A549 (cell line): ENCODE measurements at regions not wholly inside any gene's neighbourhood (a gene's known extent, or its start where the extent isn't known, plus 50 kb on each side); places are given as distances from the start of the nearest gene placed in this dataset.
"Not testable (repeated sequence)": the region's sequence is repeated elsewhere in the genome, so short reads cannot be mapped to it uniquely, and the experiment has no call there.

ENCODE experiments used
- ATAC-seq, 2 experiments: fragments of 200-7000 bp in 1 of 2; fragments of >200 bp in 1 of 2; cut with Nextera tagmentation in 1 of 2; cut with Tn5 transposase in 1 of 2; 3 replicates each; pipeline versions ENCODE4 v1.8.0 to v1.9.1; 2018 to 2020; ENCODE audit warnings: mild to moderate bottlenecking in 1 of 2, moderate library complexity in 1 of 2
- CTCF ChIA-PET: fragments of 300-600 bp; sonication (Branson Sonifier 250); formaldehyde crosslinking; extraction: SDS; loops from one replicate; lab custom pipeline; 2021; ENCODE audit warnings: antibody characterized with exemption, inconsistent platforms; lab: Yijun Ruan, JAX
- POLR2A ChIA-PET: fragments of 350-600 bp; formaldehyde crosslinking; extraction: SDS; loops from one replicate; lab custom pipeline; 2021; ENCODE audit warnings: antibody characterized with exemption, inconsistent platforms; lab: Yijun Ruan, JAX
- DNase-seq, 2 experiments: peaks; one replicate each; pipeline versions ENCODE4 v3.0.0 to v3.0.0-alpha.2; 2011 to 2016; ENCODE audit warnings: low read depth in 1 of 2, low spot score in 1 of 2
- FAIRE-seq: peaks from 2 replicates; lab custom pipeline; 2011; peaks lifted over from hg19 to GRCh38; lab: Jason Lieb, UNC
- H3K27ac ChIP-seq, 2 experiments: fragments of >200 bp; sonication (Bioruptor Twin); formaldehyde crosslinking; 3 replicates each; pipeline ENCODE4 v1.5.1; 2016 to 2017
- H3K4me1 ChIP-seq: fragments of >200 bp; sonication (Bioruptor Twin); formaldehyde crosslinking; 3 replicates; pipeline ENCODE4 v1.6.1; 2016
- H3K4me2 ChIP-seq: fragments of >200 bp; sonication (Bioruptor Twin); formaldehyde crosslinking; 3 replicates; pipeline ENCODE4 v1.6.1; 2016
- H3K4me3 ChIP-seq: fragments of >200 bp; sonication (Bioruptor Twin); formaldehyde crosslinking; 3 replicates; pipeline ENCODE4 v1.5.1; 2016
- H3K9me3 ChIP-seq: fragments of >200 bp; sonication (Bioruptor Twin); formaldehyde crosslinking; 3 replicates; pipeline ENCODE4 v1.6.1; 2016
- BHLHE40 ChIP-seq: IDR thresholded peaks from 2 replicates; pipeline ENCODE4 v1.6.1; 2012; ENCODE audit warnings: low read depth, low read length, inconsistent platforms
- CEBPB ChIP-seq, 2 experiments: fragments of >200 bp in 1 of 2; sonication (Bioruptor Twin) in 1 of 2; formaldehyde crosslinking in 1 of 2; IDR thresholded peaks; 2 replicates each; pipeline ENCODE4 v1.6.1; 2012 to 2016
- CHD4 ChIP-seq: fragments of 200-600 bp; sonication (generic); IDR thresholded peaks from 2 replicates; pipeline ENCODE4 v1.6.1; 2016; ENCODE audit warnings: antibody characterized with exemption, mild to moderate bottlenecking, borderline replicate concordance
- CTCF ChIP-seq: fragments of >200 bp; sonication (Bioruptor Twin); formaldehyde crosslinking; IDR thresholded peaks from 3 replicates; pipeline ENCODE4 v1.5.1; 2016
- E2F6 ChIP-seq: IDR thresholded peaks from 2 replicates; pipeline ENCODE4 v1.6.1; 2012; ENCODE audit warnings: low read depth, borderline replicate concordance
- EHF ChIP-seq: fragments of 250-450 bp; sonication (Bioruptor Pico); IDR thresholded peaks from 2 replicates; pipeline ENCODE4 v1.5.0; 2020; ENCODE audit warnings: mild to moderate bottlenecking
- EP300 ChIP-seq, 2 experiments: fragments of >200 bp; sonication (Bioruptor Twin); formaldehyde crosslinking; IDR thresholded peaks; 2 replicates in 1 of 2; 3 replicates in 1 of 2; pipeline ENCODE4 v1.6.1; 2016 to 2017
- FOSB ChIP-seq: fragments of 250-450 bp; sonication (Bioruptor Pico); IDR thresholded peaks from 2 replicates; pipeline ENCODE4 v1.5.0; 2020; ENCODE audit warnings: mild to moderate bottlenecking, moderate library complexity
- HEYL ChIP-seq: fragments of 250-450 bp; sonication (Bioruptor Pico); IDR thresholded peaks from 2 replicates; pipeline ENCODE4 v1.8.0; 2021; ENCODE audit warnings: mild to moderate bottlenecking, moderate library complexity
- HOXB5 ChIP-seq: fragments of 250-450 bp; sonication (Bioruptor Pico); IDR thresholded peaks from 2 replicates; pipeline ENCODE4 v1.5.0; 2020; ENCODE audit warnings: mild to moderate bottlenecking, moderate library complexity
- JUNB ChIP-seq: fragments of >200 bp; sonication (Bioruptor Twin); formaldehyde crosslinking; IDR thresholded peaks from 2 replicates; pipeline ENCODE4 v1.6.1; 2016
- MAZ ChIP-seq: fragments of 150-350 bp; IDR thresholded peaks from 2 replicates; pipeline ENCODE4 v1.6.1; 2014; ENCODE audit warnings: antibody characterized with exemption, low read depth, low read length, borderline replicate concordance
- MYC ChIP-seq: IDR thresholded peaks from 2 replicates; pipeline ENCODE4 v1.6.1; 2012; ENCODE audit warnings: mild to moderate bottlenecking, inconsistent platforms, low read length, improper control_type of control experiment, borderline replicate concordance
- NFE2L2 ChIP-seq: fragments of 150-350 bp; conservative IDR thresholded peaks from 2 replicates; pipeline ENCODE4 v1.6.1; 2014; ENCODE audit warnings: low read length
- NPAS2 ChIP-seq: fragments of 250-450 bp; sonication (Bioruptor Pico); IDR thresholded peaks from 2 replicates; pipeline ENCODE4 v1.8.0; 2022; ENCODE audit warnings: mild to moderate bottlenecking, moderate library complexity, borderline replicate concordance
- NR3C1 ChIP-seq: fragments of >200 bp; sonication (Bioruptor Twin); formaldehyde crosslinking; IDR thresholded peaks from 3 replicates; pipeline ENCODE4 v1.6.1; 2017
- RAD21 ChIP-seq, 2 experiments: fragments of >200 bp in 1 of 2; sonication (Bioruptor Twin) in 1 of 2; formaldehyde crosslinking in 1 of 2; IDR thresholded peaks in 1 of 2; conservative IDR thresholded peaks in 1 of 2; 2 replicates in 1 of 2; 3 replicates in 1 of 2; pipeline ENCODE4 v1.6.1; 2012 to 2018; ENCODE audit warnings: inconsistent platforms in 1 of 2
- RARB ChIP-seq: fragments of 250-450 bp; sonication (Bioruptor Pico); IDR thresholded peaks from 2 replicates; pipeline ENCODE4 v1.8.0; 2021; ENCODE audit warnings: mild to moderate bottlenecking, moderate library complexity
- RCOR1 ChIP-seq: fragments of 150-350 bp; IDR thresholded peaks from 2 replicates; pipeline ENCODE4 v1.6.1; 2014; ENCODE audit warnings: antibody characterized with exemption, low read length, low read depth
- REST ChIP-seq: fragments of 200-600 bp; sonication (generic); IDR thresholded peaks from 2 replicates; pipeline ENCODE4 v1.6.1; 2016; ENCODE audit warnings: antibody characterized with exemption, mild to moderate bottlenecking, moderate library complexity
- RFX5 ChIP-seq: fragments of 450-650 bp; IDR thresholded peaks from 2 replicates; pipeline ENCODE4 v1.7.1; 2014; ENCODE audit warnings: antibody characterized with exemption, mild to moderate bottlenecking, moderate library complexity
- SMC3 ChIP-seq: fragments of >200 bp; sonication (Bioruptor Twin); formaldehyde crosslinking; IDR thresholded peaks from 3 replicates; pipeline ENCODE4 v1.6.1; 2018; ENCODE audit warnings: inconsistent platforms
- ZFP36 ChIP-seq: fragments of 450-650 bp; IDR thresholded peaks from 2 replicates; pipeline ENCODE4 v1.6.1; 2014; ENCODE audit warnings: borderline replicate concordance; ENCODE audit not compliant: partially characterized antibody
- WGBS: methylation state at CpG from one replicate; pipeline ENCODE4 v1.1.6; 2017; ENCODE audit errors: missing lambda C conversion rate; 5-methylcytosine and 5-hydroxymethylcytosine counted together

- H3K4me2 ChIP-seq = no peak overlapping the region
- DNase-seq (peak; percentile 3 to 37), FAIRE-seq (no peak), ATAC-seq (peak in 1 of 2 experiments; percentile 56; a peak in 3 of 6 replicates)
- no peaks in the 10 kb centered on the region for H3K4me1 ChIP-seq
- CTCF ChIA-PET = interaction anchor here (0.6 to 2.1 kb wide), 11 partner anchors 10 to 1749 kb away, joined by 3 to 7 read pairs (median 3); no protein-coding TSS in a partner anchor
- POLR2A ChIA-PET = no interaction called here
- no peaks in the 10 kb centered on the region for H3K9me3 ChIP-seq
- WGBS = 3% methylated on average over 6 of the region's 6 CpGs
- no peak overlapping the region for H3K27ac ChIP-seq
- no peak overlapping the region for H3K4me3 ChIP-seq
- TF ChIP-seq RCOR1 (no peak), CTCF (peak; percentile 57), CHD4 (no peak), JUNB (no peak), HOXB5 (CRISPR knock-in tag) (no peak), SMC3 (peak; percentile 34; the same call in 1 of the 3 replicates), RAD21 (conservative IDR thresholded peaks at IDR 0.05 in 1 of 2, IDR thresholded peaks at IDR 0.05 in 1 of 2) (peak; percentile 39 to 58; a peak in 4 of 5 replicates), EP300 (IDR thresholded peaks at IDR 0.05) (no peak)
Observed at GRCh38 chr3:75192146-75192616, 471.9 kb upstream of the FRG2C start.

- no peak for ATAC-seq
- no peak for DNase-seq
- POLR2A ChIA-PET = no interaction called here
- FAIRE-seq = no peak
- Histone ChIP-seq H3K4me3 (no peak overlapping the region), H3K4me2 (no peak overlapping the region), H3K4me1 (no peaks in the 10 kb centered on the region), H3K27ac (no peak overlapping the region), H3K9me3 (no peaks in the 10 kb centered on the region)
- WGBS = 26% methylated on average over 4 of the region's 4 CpGs
- TF ChIP-seq CHD4 (no peak), RAD21 (conservative IDR thresholded peaks at IDR 0.05 in 1 of 2, IDR thresholded peaks at IDR 0.05 in 1 of 2) (no peak), ZFP36 (no peak), RFX5 (no peak), MYC (no peak), HEYL (CRISPR knock-in tag) (no peak), NFE2L2 (no peak), SMC3 (no peak)
- CTCF ChIA-PET = no interaction called here
Observed at GRCh38 chr3:75193797-75194196, 470.3 kb upstream of the FRG2C start.

GRCh38 chr3:75214332-75214731 lies 449.8 kb upstream of the FRG2C start:
- H3K9me3 ChIP-seq, H3K4me1 ChIP-seq, POLR2A ChIA-PET, FAIRE-seq, DNase-seq, H3K4me2 ChIP-seq, CTCF ChIA-PET, H3K27ac ChIP-seq, H3K4me3 ChIP-seq: not testable (repeated sequence)
- ATAC-seq = peak in 1 of 2 experiments; percentile 91; a peak in 3 of 6 replicates
- WGBS = 31% methylated on average over 19 of the region's 22 CpGs

- POLR2A ChIA-PET = no interaction called here
- DNase-seq = no peak
- no peak overlapping the region for H3K4me2 ChIP-seq
- no peak overlapping the region for H3K27ac ChIP-seq
- WGBS = 0% methylated on average over 1 of the region's 1 CpG
- no peak for ATAC-seq
- FAIRE-seq = no peak
- CTCF ChIA-PET = no interaction called here
- H3K4me3 ChIP-seq = no peak overlapping the region
- H3K9me3 ChIP-seq = no peaks in the 10 kb centered on the region
- H3K4me1 ChIP-seq = no peaks in the 10 kb centered on the region
- no peak for TF ChIP-seq CEBPB (IDR thresholded peaks at IDR 0.05)
- TF ChIP-seq MAZ = no peak
- no peak for TF ChIP-seq HOXB5 (CRISPR knock-in tag)
- no peak for TF ChIP-seq E2F6
- TF ChIP-seq RARB (CRISPR knock-in tag) = no peak
- no peak for TF ChIP-seq REST
- no peak for TF ChIP-seq NR3C1
- no peak for TF ChIP-seq BHLHE40
- TF ChIP-seq NPAS2 (CRISPR knock-in tag) = no peak
- TF ChIP-seq CTCF = no peak
- no peak for TF ChIP-seq EHF (CRISPR knock-in tag)
- TF ChIP-seq FOSB (CRISPR knock-in tag) = no peak
Observed at GRCh38 chr3:75218577-75218976, 445.6 kb upstream of the FRG2C start.
